ENCODE measurements at regions not wholly inside any gene's neighbourhood (a gene's known extent, or its start where the extent isn't known, plus 50 kb on each side); places are given as distances from the start of the nearest gene placed in this dataset.
"Not testable (repeated sequence)": the region's sequence is repeated elsewhere in the genome, so short reads cannot be mapped to it uniquely, and the experiment has no call there.

- TF ChIP-seq, protein P1, sequence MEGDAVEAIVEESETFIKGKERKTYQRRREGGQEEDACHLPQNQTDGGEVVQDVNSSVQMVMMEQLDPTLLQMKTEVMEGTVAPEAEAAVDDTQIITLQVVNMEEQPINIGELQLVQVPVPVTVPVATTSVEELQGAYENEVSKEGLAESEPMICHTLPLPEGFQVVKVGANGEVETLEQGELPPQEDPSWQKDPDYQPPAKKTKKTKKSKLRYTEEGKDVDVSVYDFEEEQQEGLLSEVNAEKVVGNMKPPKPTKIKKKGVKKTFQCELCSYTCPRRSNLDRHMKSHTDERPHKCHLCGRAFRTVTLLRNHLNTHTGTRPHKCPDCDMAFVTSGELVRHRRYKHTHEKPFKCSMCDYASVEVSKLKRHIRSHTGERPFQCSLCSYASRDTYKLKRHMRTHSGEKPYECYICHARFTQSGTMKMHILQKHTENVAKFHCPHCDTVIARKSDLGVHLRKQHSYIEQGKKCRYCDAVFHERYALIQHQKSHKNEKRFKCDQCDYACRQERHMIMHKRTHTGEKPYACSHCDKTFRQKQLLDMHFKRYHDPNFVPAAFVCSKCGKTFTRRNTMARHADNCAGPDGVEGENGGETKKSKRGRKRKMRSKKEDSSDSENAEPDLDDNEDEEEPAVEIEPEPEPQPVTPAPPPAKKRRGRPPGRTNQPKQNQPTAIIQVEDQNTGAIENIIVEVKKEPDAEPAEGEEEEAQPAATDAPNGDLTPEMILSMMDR (IDR thresholded peaks at IDR 0.05; ENCODE audit: control insufficient read depth, extremely low read depth, insufficient read depth), result no peak
- no peak for DNase-seq (ENCODE audit: low read depth)
- H3K4me3 ChIP-seq (ENCODE audit: low read depth, low read length), result no peak overlapping the region
These were observed 786.5 kb upstream of the CITED2 start for GRCh38 chr6:140160909-140161308.

DNA sequence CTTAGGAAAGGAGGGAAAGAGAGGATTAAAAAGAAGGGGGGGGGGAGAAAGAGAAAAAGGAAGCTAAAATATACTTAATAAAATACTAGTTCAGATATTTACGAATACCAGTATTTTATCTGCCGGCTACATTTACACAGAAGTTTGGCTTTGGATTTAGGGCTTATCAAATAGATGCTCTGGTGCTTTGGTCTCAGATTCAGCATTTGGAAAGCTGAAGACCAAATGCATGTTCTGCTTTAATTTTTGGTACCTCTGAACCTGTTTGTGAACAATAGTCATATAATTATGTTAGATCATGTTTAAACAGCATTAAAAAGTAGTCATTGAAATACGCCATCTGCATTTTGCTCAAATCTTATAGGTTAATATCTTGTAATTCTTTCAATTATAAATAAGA lies 786.0 kb upstream of the CITED2 start:
- no peak for DNase-seq (ENCODE audit: low read depth)
- TF ChIP-seq, protein P1 (IDR thresholded peaks at IDR 0.05; ENCODE audit: control insufficient read depth, extremely low read depth, insufficient read depth), result no peak
- no peak overlapping the region for H3K4me3 ChIP-seq (ENCODE audit: low read depth, low read length)

DNA sequence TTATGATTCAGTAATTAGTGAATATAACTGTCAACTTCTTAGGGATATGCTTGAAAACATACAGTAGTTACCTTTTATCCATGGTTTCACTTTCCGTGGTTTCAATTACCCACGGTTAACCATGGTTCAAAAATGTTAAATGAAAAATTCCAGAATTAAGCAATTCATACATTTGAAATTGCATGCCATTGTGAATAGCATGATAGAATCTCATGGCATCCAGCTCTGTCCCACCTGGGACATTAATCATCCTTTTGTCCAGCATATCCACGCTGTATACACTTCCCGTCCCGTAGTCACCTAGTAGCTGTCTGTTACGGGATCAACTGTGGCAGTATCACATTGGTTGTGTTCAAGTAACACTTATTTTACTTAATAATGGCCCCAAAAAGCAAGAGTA lies 781.7 kb upstream of the CITED2 start:
- no peak for DNase-seq (ENCODE audit: low read depth)
- TF ChIP-seq, protein P1 (IDR thresholded peaks at IDR 0.05; ENCODE audit: control insufficient read depth, extremely low read depth, insufficient read depth), result no peak
- no peak overlapping the region for H3K4me3 ChIP-seq (ENCODE audit: low read depth, low read length)

DNA sequence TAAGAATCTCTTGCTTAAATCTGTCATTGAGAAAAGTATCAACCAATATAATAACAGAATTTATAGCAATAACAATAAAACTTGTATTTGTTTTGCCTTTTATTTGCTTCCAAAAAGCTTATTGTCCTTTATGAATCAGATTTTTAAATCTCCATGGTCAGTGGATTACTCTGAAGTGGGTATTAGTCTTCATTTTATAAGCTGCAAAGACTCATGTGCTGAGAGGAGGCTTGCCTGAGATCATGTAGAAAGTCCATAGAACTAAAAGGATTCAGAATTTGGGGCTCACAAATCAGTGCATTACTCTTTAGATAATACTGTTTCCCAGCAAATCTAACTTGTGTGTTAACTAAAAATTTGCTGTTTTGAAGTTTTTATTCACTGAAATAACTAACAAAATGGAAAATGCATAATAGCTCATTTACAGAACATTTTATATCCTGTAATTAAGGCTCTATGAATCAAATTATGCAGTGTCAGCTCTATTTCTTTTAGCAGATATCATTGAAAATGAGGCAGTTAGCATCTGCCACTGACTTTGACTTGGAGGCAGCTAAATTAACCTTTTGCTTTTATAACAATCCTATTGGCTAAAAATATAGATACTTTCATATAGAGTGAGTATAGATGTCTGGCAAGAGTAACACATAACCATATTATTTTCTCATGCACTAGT lies 781.1 kb upstream of the CITED2 start:
- H3K4me3 ChIP-seq (ENCODE audit: low read depth, low read length), result no peak overlapping the region
- no peak for DNase-seq (ENCODE audit: low read depth)
- TF ChIP-seq, protein P1 (IDR thresholded peaks at IDR 0.05; ENCODE audit: control insufficient read depth, extremely low read depth, insufficient read depth), result no peak

DNA sequence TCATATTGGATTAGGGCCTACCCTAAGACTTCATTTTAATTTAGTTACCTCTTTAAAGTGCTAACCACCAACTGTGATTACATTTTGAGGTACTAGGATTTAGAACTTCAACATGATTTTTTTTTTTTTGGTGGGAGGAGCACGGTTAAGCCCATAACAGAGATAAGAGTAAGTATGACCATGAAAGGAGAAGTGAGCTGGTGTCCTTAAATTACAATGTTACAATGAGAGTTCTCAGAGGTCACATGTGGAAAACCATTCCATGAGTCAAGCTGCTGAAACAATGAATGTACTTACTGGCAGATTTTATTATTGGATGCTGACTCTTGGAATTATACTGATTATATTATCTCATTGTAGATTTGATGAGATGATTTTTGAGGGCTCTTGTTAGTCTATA lies 779.3 kb upstream of the CITED2 start:
- no peak overlapping the region for H3K4me3 ChIP-seq (ENCODE audit: low read depth, low read length)
- TF ChIP-seq, protein P1 (IDR thresholded peaks at IDR 0.05; ENCODE audit: control insufficient read depth, extremely low read depth, insufficient read depth), result no peak
- no peak for DNase-seq (ENCODE audit: low read depth)

DNA sequence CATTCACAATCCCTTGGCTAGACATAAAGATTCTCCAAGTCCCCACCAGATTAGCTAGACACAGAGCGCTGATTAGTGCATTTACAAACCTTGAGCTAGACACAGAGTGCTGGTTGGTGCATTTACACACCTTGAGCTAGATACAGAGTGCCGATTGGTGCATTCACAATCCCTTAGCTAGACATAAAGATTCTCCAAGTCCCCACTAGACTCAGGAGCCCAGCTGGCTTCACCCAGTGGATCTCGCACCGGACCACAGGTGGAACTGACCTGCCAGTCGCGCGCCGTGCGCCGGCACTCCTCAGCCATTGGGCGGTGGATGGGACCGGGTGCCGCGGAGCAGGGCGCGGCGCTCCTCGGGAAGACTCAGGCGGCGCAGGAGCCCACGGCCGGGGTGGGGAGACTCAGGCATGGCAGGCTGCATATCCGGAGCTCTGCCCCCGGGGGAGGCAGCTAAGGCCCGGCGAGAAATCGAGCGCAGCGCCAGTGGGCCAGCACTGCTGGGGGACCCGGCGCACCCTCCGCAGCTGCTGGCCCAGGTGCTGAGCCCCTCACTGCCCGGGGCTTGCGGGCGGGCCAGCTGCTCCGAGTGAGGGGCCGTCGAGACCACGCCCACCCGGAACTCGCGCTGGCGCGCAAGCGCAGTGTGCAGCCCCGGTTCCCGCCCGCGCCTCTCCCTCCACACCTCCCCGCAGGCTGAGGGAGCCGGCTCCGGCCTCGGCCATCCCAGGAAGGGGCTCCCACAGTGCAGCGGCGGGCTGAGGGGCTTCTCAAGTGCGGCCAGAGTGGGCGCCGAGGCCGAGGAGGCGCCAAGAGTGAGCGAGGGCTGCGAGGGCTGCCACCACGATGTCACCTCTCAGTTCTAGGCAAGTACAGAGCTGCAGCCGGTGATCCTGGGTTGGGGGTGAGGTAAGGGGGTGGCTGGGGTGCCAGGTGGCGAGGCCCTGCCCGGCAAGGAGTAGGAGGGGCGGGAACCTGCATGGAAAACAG lies 773.7 kb upstream of the CITED2 start:
- not testable (repeated sequence) for H3K4me3 ChIP-seq (ENCODE audit: low read depth, low read length); DNase-seq (ENCODE audit: low read depth)

- TF ChIP-seq, protein P1 (IDR thresholded peaks at IDR 0.05; ENCODE audit: control insufficient read depth, extremely low read depth, insufficient read depth), result no peak
- H3K4me3 ChIP-seq (ENCODE audit: low read depth, low read length), result no peak overlapping the region
- DNase-seq (ENCODE audit: low read depth), result no peak
These were observed 766.4 kb upstream of the CITED2 start for GRCh38 chr6:140140891-140141290.
